Activated CD8-positive, alpha-beta memory T cell treated with anti-CD3 and anti-CD28 coated beads, Interleukin-2, amount 10 ng/mL, durations not matched to agents 7 days and 5 days (primary cell): ENCODE measurements at regions not wholly inside any gene's neighbourhood (a gene's known extent, or its start where the extent isn't known, plus 50 kb on each side); places are given as distances from the start of the nearest gene placed in this dataset.
"Not testable (repeated sequence)": the region's sequence is repeated elsewhere in the genome, so short reads cannot be mapped to it uniquely, and the experiment has no call there.

Source experiments
- ATAC-seq: fragments of 150-1000 bp; cut with Tn5 transposase; one replicate; pipeline ENCODE4 v1.10.0; 2021; ENCODE audit warnings: moderate library complexity
- CTCF ChIA-PET: fragments of 350-600 bp; sonication (Branson Sonifier 250); formaldehyde crosslinking; loops from one replicate; lab custom pipeline; 2021; ENCODE audit warnings: antibody characterized with exemption; lab: Charles Lee
- DNase-seq: peaks from one replicate; pipeline ENCODE4 v3.0.0-alpha.2; 2020
- H3K27ac Mint-ChIP-seq: one replicate; pipeline ENCODE4 v1.8.0; 2021; ENCODE audit warnings: mild to moderate bottlenecking, mixed read lengths
- H3K27me3 Mint-ChIP-seq: one replicate; pipeline ENCODE4 v1.8.0; 2021; ENCODE audit warnings: mixed read lengths
- H3K36me3 Mint-ChIP-seq: one replicate; pipeline ENCODE4 v1.8.0; 2021; ENCODE audit warnings: mild to moderate bottlenecking, mixed read lengths
- H3K4me1 Mint-ChIP-seq: one replicate; pipeline ENCODE4 v1.8.0; 2021; ENCODE audit warnings: mixed read lengths
- H3K4me3 Mint-ChIP-seq: one replicate; pipeline ENCODE4 v1.8.0; 2021; ENCODE audit warnings: mild to moderate bottlenecking, moderate library complexity, mixed read lengths
- H3K9me3 Mint-ChIP-seq: one replicate; pipeline ENCODE4 v1.8.0; 2022; ENCODE audit warnings: low read depth, mixed read lengths

DNA sequence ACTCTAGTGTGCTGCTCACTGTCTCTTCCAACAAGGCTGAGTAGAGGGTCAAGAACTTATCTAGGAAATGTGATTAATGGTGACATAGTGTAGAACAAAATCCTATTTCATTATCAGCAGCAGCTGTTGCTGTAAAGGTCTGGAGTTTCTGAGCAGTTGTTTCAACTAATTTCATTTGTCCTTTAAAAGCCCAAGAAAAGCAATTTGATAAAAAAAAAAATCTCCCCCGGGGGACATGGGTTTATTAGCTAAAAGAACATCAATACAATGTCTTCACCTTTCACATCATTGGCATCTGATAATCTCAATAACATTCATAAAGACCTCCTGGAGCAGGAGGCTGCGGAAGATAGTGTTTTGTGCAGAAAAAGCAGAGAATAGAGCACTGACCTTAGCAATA, 468.1 kb downstream of the KCTD16 start:
- Mint-ChIP-seq H3K4me1 (no peaks in the 10 kb centered on the region), H3K27ac (no peak overlapping the region), H3K4me3 (no peak overlapping the region), H3K36me3 (no peaks in the 10 kb centered on the region), H3K27me3 (no peaks in the 10 kb centered on the region), H3K9me3 (peaks cover 10% of the 10 kb centered on the region)
- CTCF ChIA-PET: no interaction called here
- DNase-seq: no peak
- ATAC-seq: no peak

- no peaks in the 10 kb centered on the region for H3K36me3 Mint-ChIP-seq
- CTCF ChIA-PET: no interaction called here
- no peak overlapping the region for H3K4me3 Mint-ChIP-seq
- ATAC-seq: no peak
- H3K9me3 Mint-ChIP-seq: peaks cover 15% of the 10 kb centered on the region
- no peaks in the 10 kb centered on the region for H3K4me1 Mint-ChIP-seq
- H3K27me3 Mint-ChIP-seq: no peaks in the 10 kb centered on the region
- no peak for DNase-seq
- no peak overlapping the region for H3K27ac Mint-ChIP-seq
Measured at GRCh38 chr5:144634138-144634537, 463.5 kb downstream of the KCTD16 start.

- Mint-ChIP-seq H3K4me1 (no peaks in the 10 kb centered on the region), H3K27me3 (no peaks in the 10 kb centered on the region), H3K9me3 (peaks cover 6% of the 10 kb centered on the region), H3K36me3 (no peaks in the 10 kb centered on the region), H3K27ac (no peak overlapping the region), H3K4me3 (no peak overlapping the region)
- CTCF ChIA-PET: no interaction called here
- no peak for DNase-seq
- ATAC-seq: no peak
Measured at GRCh38 chr5:144598451-144599068, 427.9 kb downstream of the KCTD16 start.

DNA sequence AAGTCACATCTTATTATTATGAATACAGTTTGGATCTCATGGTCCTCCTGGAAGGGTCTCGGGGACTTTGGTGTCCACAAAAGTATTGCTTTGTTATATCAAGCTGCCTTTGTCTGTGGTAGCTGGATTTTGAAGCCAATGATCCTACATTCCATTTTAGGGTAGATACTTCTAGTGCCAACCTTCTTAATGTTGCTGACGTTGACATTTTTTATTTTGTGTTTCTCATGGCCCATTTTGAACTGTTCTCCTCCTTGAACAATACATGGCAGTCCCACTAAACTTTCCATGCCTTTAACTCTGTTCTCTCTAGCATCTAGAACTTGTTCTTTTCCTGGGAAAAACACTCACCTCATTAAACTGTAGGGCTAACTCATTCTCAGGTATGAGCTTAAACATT, 425.8 kb downstream of the KCTD16 start:
- no peaks in the 10 kb centered on the region for H3K36me3 Mint-ChIP-seq
- H3K4me1 Mint-ChIP-seq: no peaks in the 10 kb centered on the region
- no peak overlapping the region for H3K27ac Mint-ChIP-seq
- no peaks in the 10 kb centered on the region for H3K27me3 Mint-ChIP-seq
- no peak for DNase-seq
- CTCF ChIA-PET: no interaction called here
- no peak overlapping the region for H3K4me3 Mint-ChIP-seq
- peaks cover 9% of the 10 kb centered on the region for H3K9me3 Mint-ChIP-seq
- ATAC-seq: no peak

DNA sequence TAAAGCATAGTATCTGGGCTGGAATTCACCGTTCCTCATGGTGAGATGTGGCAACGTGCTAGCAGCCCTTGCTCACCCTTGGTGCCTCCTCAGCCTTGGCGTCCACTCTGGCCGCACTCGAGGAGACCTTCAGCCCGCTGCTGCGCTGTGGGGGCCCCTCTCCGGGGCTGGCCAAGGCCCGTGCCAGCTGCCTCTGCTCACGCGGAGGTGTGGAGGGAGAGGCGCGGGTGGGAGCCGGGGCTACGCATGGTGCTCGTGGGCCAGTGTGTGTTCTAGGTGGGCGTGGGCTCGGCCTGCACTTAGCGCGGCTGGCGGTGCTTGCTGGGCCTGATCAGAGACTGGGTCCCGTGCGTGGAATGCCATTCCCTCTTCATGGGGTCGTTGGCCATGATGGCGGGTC, 424.2 kb downstream of the KCTD16 start:
- no peak overlapping the region for H3K27ac Mint-ChIP-seq

GRCh38 chr5:144594234-144594633, 423.6 kb downstream of the KCTD16 start:
- H3K27ac Mint-ChIP-seq, H3K4me1 Mint-ChIP-seq, ATAC-seq, H3K9me3 Mint-ChIP-seq, H3K27me3 Mint-ChIP-seq, H3K4me3 Mint-ChIP-seq, DNase-seq, CTCF ChIA-PET, H3K36me3 Mint-ChIP-seq: not testable (repeated sequence)

More for the DNA sequence above, 424.2 kb downstream of the KCTD16 start:
- Mint-ChIP-seq H3K4me3 (no peak overlapping the region), H3K4me1 (no peaks in the 10 kb centered on the region), H3K9me3 (peaks cover 9% of the 10 kb centered on the region), H3K27me3 (no peaks in the 10 kb centered on the region), H3K36me3 (no peaks in the 10 kb centered on the region)
- no peak for ATAC-seq
- no peak for DNase-seq
- CTCF ChIA-PET: no interaction called here

- Mint-ChIP-seq H3K36me3 (no peaks in the 10 kb centered on the region), H3K27me3 (no peaks in the 10 kb centered on the region), H3K4me3 (no peak overlapping the region), H3K9me3 (peaks cover 2% of the 10 kb centered on the region), H3K4me1 (no peaks in the 10 kb centered on the region), H3K27ac (no peak overlapping the region)
- no peak for DNase-seq
- CTCF ChIA-PET: no interaction called here
- ATAC-seq: no peak
Measured at GRCh38 chr5:144585681-144586080, 415.0 kb downstream of the KCTD16 start.

DNA sequence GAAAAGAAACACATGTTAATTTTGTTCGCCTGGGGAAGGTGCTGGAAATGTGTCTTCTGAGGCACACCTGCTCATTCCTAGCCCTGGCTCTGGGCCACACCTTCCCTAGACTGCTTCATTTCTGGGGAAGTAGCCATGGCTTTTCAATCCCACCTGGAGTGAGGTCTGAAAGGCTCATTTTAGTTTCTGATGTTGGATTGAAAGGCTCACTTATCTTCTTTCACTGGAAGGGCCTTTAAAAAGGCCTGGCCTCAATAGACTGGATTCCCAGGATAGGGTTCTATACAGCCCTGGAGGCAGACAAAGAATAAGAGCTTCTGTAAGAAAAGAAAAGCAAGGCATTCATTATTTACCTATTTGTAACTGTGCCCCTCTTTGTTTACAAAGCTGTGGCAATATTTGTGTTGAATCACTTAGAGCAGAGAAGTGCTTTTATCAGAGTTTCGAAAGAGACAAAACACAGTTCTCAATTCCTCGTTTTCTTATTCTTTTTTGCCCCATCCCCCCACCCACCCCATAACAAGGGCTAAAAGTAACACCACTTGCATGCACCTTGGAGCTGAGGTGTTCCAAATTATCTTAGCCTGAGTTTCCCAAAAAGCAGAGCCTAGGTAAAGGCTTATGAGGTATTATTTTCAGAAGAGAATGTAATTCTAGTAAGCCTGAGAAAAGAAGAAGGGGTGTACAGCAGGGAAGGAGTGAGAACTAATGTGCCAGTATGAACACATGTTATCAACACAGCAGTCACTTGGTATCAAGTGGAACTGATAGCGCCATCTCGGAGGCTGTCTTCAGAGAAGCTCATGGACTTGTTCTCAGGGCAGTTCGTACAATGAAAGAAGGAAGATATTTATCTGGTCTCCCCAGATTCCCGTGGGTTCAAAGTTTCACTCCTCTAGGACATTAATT, 413.1 kb downstream of the KCTD16 start:
- Mint-ChIP-seq H3K27me3 (no peaks in the 10 kb centered on the region), H3K4me1 (no peaks in the 10 kb centered on the region), H3K9me3 (no peaks in the 10 kb centered on the region), H3K4me3 (no peak overlapping the region), H3K36me3 (no peaks in the 10 kb centered on the region), H3K27ac (no peak overlapping the region)
- DNase-seq: no peak
- ATAC-seq: no peak
- CTCF ChIA-PET: no interaction called here

- DNase-seq (no peak), ATAC-seq (no peak)
- no peaks in the 10 kb centered on the region for H3K27me3 Mint-ChIP-seq
- H3K4me3 Mint-ChIP-seq: no peak overlapping the region
- CTCF ChIA-PET: no interaction called here
- H3K36me3 Mint-ChIP-seq: no peaks in the 10 kb centered on the region
- no peaks in the 10 kb centered on the region for H3K4me1 Mint-ChIP-seq
- no peak overlapping the region for H3K27ac Mint-ChIP-seq
- H3K9me3 Mint-ChIP-seq: no peaks in the 10 kb centered on the region
Measured at GRCh38 chr5:144582066-144582465, 411.4 kb downstream of the KCTD16 start.

GRCh38 chr5:144581044-144581443, 410.4 kb downstream of the KCTD16 start:
- Mint-ChIP-seq H3K4me1 (no peaks in the 10 kb centered on the region), H3K4me3 (no peak overlapping the region), H3K27me3 (no peaks in the 10 kb centered on the region), H3K27ac (no peak overlapping the region), H3K36me3 (no peaks in the 10 kb centered on the region), H3K9me3 (peaks cover 1% of the 10 kb centered on the region)
- DNase-seq (no peak), ATAC-seq (no peak)
- CTCF ChIA-PET: no interaction called here

DNA sequence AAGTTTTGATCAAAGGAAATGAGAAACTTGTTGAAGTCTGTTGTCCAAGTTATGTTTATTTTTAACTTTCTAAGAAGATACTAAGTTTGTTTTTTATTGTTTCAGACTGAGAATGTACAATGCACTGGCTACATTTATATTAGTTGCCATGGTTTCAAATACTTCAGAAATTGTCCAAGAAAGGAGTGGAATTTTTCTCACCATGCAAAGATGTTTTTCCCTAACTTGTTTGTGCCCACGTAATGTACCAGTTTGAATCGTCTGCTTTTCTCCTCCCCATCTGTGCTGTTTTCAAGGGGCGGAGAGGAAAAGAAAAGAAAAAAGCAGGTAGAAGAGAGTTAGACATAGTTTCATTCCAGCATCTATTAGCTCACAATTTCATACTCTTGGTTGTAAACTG, 407.0 kb downstream of the KCTD16 start:
- H3K9me3 Mint-ChIP-seq: peaks cover 5% of the 10 kb centered on the region

GRCh38 chr5:144575736-144576135, 405.1 kb downstream of the KCTD16 start:
- no peak overlapping the region for H3K4me3 Mint-ChIP-seq
- no peak overlapping the region for H3K27ac Mint-ChIP-seq
- CTCF ChIA-PET: no interaction called here
- no peaks in the 10 kb centered on the region for H3K36me3 Mint-ChIP-seq
- H3K4me1 Mint-ChIP-seq: no peaks in the 10 kb centered on the region
- no peaks in the 10 kb centered on the region for H3K27me3 Mint-ChIP-seq
- peaks cover 5% of the 10 kb centered on the region for H3K9me3 Mint-ChIP-seq
- no peak for DNase-seq
- no peak for ATAC-seq

More for the DNA sequence above, 407.0 kb downstream of the KCTD16 start:
- CTCF ChIA-PET: no interaction called here
- ATAC-seq: no peak
- H3K36me3 Mint-ChIP-seq: no peaks in the 10 kb centered on the region
- H3K27ac Mint-ChIP-seq: no peak overlapping the region
- H3K4me1 Mint-ChIP-seq: no peaks in the 10 kb centered on the region
- H3K4me3 Mint-ChIP-seq: no peak overlapping the region
- DNase-seq: no peak
- H3K27me3 Mint-ChIP-seq: no peaks in the 10 kb centered on the region

- Mint-ChIP-seq H3K4me1 (no peaks in the 10 kb centered on the region), H3K36me3 (no peaks in the 10 kb centered on the region), H3K4me3 (no peak overlapping the region), H3K27ac (no peak overlapping the region), H3K9me3 (peaks cover 19% of the 10 kb centered on the region), H3K27me3 (no peaks in the 10 kb centered on the region)
- ATAC-seq (no peak), DNase-seq (no peak)
- CTCF ChIA-PET: no interaction called here
Measured at GRCh38 chr5:144567421-144567780, 396.7 kb downstream of the KCTD16 start.

GRCh38 chr5:144566747-144567420, 396.2 kb downstream of the KCTD16 start:
- Mint-ChIP-seq H3K9me3 (peaks cover 19% of the 10 kb centered on the region), H3K27me3 (no peaks in the 10 kb centered on the region), H3K27ac (no peak overlapping the region), H3K4me1 (no peaks in the 10 kb centered on the region), H3K36me3 (no peaks in the 10 kb centered on the region), H3K4me3 (no peak overlapping the region)
- no peak for ATAC-seq
- no peak for DNase-seq
- CTCF ChIA-PET: no interaction called here
